GM23338 (cell line): ENCODE measurements at regions not wholly inside any gene's neighbourhood (a gene's known extent, or its start where the extent isn't known, plus 50 kb on each side); places are given as distances from the start of the nearest gene placed in this dataset.

ENCODE experiments used
- ATAC-seq: fragments of 200-7000 bp; cut with Tn5 transposase; 3 replicates; pipeline ENCODE4 v1.9.1; 2020
- DNase-seq: peaks from one replicate; pipeline ENCODE4 v3.0.0-alpha.2; 2015; ENCODE audit warnings: low spot score
- H2AFZ ChIP-seq: fragments of 200-600 bp; sonication (generic); 2 replicates; pipeline ENCODE4 v1.8.0; 2016; ENCODE audit warnings: antibody characterized with exemption, mild to moderate bottlenecking, moderate library complexity
- H3F3A ChIP-seq: fragments of 200-600 bp; sonication (generic); replicated peaks from 2 replicates; pipeline ENCODE4 v1.8.0; 2017; ENCODE audit warnings: antibody characterized with exemption, mixed run types, low read depth
- H3K27ac ChIP-seq: fragments of 200-600 bp; sonication (generic); 2 replicates; pipeline ENCODE4 v1.6.1; 2016; ENCODE audit warnings: low read depth
- H3K27me3 ChIP-seq: fragments of 200-600 bp; sonication (generic); 2 replicates; pipeline ENCODE4 v1.8.0; 2016; ENCODE audit warnings: mild to moderate bottlenecking, mixed run types, moderate library complexity; ENCODE audit not compliant: insufficient read depth
- H3K36me3 ChIP-seq: fragments of 200-600 bp; sonication (generic); 2 replicates; pipeline ENCODE4 v1.8.0; 2016; ENCODE audit warnings: mild to moderate bottlenecking; ENCODE audit not compliant: insufficient read depth
- H3K4me1 ChIP-seq: fragments of 200-600 bp; sonication (generic); 2 replicates; pipeline ENCODE4 v1.8.0; 2016; ENCODE audit warnings: mild to moderate bottlenecking, moderate library complexity; ENCODE audit not compliant: insufficient read depth
- H3K4me2 ChIP-seq: fragments of 200-600 bp; sonication (generic); 2 replicates; pipeline ENCODE4 v1.7.1; 2017; ENCODE audit warnings: mixed run types
- H3K4me3 ChIP-seq: fragments of 200-600 bp; sonication (generic); 2 replicates; pipeline ENCODE4 v1.6.1; 2016; ENCODE audit warnings: mixed run types
- H3K79me2 ChIP-seq: fragments of 200-600 bp; sonication (generic); replicated peaks from 2 replicates; pipeline ENCODE4 v1.8.0; 2017; ENCODE audit warnings: mild to moderate bottlenecking; ENCODE audit not compliant: insufficient read depth
- H3K9me2 ChIP-seq: fragments of 200-600 bp; sonication (generic); 2 replicates; pipeline ENCODE4 v1.8.0; 2017; ENCODE audit not compliant: insufficient read depth
- H4K20me1 ChIP-seq: fragments of 200-600 bp; sonication (generic); replicated peaks from 2 replicates; pipeline ENCODE4 v1.8.0; 2017; ENCODE audit warnings: mild to moderate bottlenecking; ENCODE audit not compliant: insufficient read depth
- H3K27ac Mint-ChIP-seq: 2 replicates; pipeline ENCODE4 v1.8.0; 2020; ENCODE audit warnings: inconsistent platforms, mild to moderate bottlenecking, moderate library complexity, mixed read lengths
- H3K27me3 Mint-ChIP-seq: 3 replicates; pipeline ENCODE4 v1.8.0; 2022; ENCODE audit warnings: low read depth, mild to moderate bottlenecking, moderate library complexity, mixed read lengths, inconsistent platforms; ENCODE audit not compliant: insufficient read depth, poor library complexity
- H3K36me3 Mint-ChIP-seq: 3 replicates; pipeline ENCODE4 v1.8.0; 2021; ENCODE audit warnings: low read depth, mild to moderate bottlenecking, inconsistent platforms, moderate library complexity, mixed read lengths
- H3K4me1 Mint-ChIP-seq: 3 replicates; pipeline ENCODE4 v1.8.0; 2020; ENCODE audit warnings: mild to moderate bottlenecking, inconsistent platforms, mixed read lengths
- H3K4me3 Mint-ChIP-seq: 3 replicates; pipeline ENCODE4 v1.8.0; 2021; ENCODE audit warnings: moderate library complexity, mild to moderate bottlenecking, inconsistent platforms, mixed read lengths
- H3K9me3 Mint-ChIP-seq: 3 replicates; pipeline ENCODE4 v1.8.0; 2020; ENCODE audit warnings: moderate library complexity, mild to moderate bottlenecking, inconsistent platforms, mixed read lengths
- CREB1 ChIP-seq: fragments of 250-450 bp; sonication (Bioruptor Pico); IDR thresholded peaks from 2 replicates; pipeline ENCODE4 v1.5.0; 2020; ENCODE audit warnings: low read depth, mild to moderate bottlenecking, moderate library complexity
- CTCF ChIP-seq, 2 experiments: fragments of 200-600 bp in 1 of 2; sonication (generic) in 1 of 2; conservative IDR thresholded peaks; 2 replicates each; pipeline versions ENCODE4 v1.5.1 to v1.6.1; 2016 to 2017; ENCODE audit warnings: antibody characterized with exemption in 2 of 2, low read depth in 2 of 2, mild to moderate bottlenecking in 2 of 2, moderate library complexity in 1 of 2
- ETS1 ChIP-seq: IDR thresholded peaks from 2 replicates; pipeline ENCODE4 v1.6.1; 2016; ENCODE audit warnings: antibody characterized with exemption
- EZH2 ChIP-seq: fragments of 200-600 bp; sonication (generic); IDR thresholded peaks from one replicate; pipeline ENCODE4 v1.8.0; 2017; ENCODE audit warnings: antibody characterized with exemption, mild to moderate bottlenecking, low read depth; ENCODE audit not compliant: unreplicated experiment
- EZH2phosphoT487 ChIP-seq: fragments of 200-600 bp; sonication (generic); IDR thresholded peaks from one replicate; pipeline ENCODE4 v1.8.1; 2018; ENCODE audit warnings: antibody characterized with exemption; ENCODE audit not compliant: unreplicated experiment
- JUNB ChIP-seq: IDR thresholded peaks from one replicate; pipeline ENCODE4 v1.6.1; 2016; ENCODE audit warnings: antibody characterized with exemption; ENCODE audit not compliant: unreplicated experiment
- NANOG ChIP-seq: IDR thresholded peaks from 2 replicates; pipeline ENCODE4 v1.6.1; 2016; ENCODE audit warnings: antibody characterized with exemption, borderline replicate concordance
- POLR2AphosphoS5 ChIP-seq: IDR thresholded peaks from 2 replicates; pipeline ENCODE4 v1.6.1; 2016; ENCODE audit warnings: antibody characterized with exemption, low read depth
- REST ChIP-seq: IDR thresholded peaks from one replicate; pipeline ENCODE4 v1.6.1; 2018; ENCODE audit warnings: antibody characterized with exemption; ENCODE audit not compliant: unreplicated experiment
- STAT1 ChIP-seq: IDR thresholded peaks from one replicate; pipeline ENCODE4 v1.6.1; 2016; ENCODE audit warnings: antibody characterized with exemption; ENCODE audit not compliant: unreplicated experiment
- ZNF114 ChIP-seq: fragments of 250-450 bp; sonication (Bioruptor Pico); IDR thresholded peaks from 2 replicates; pipeline ENCODE4 v1.5.0; 2020; ENCODE audit warnings: mild to moderate bottlenecking, moderate library complexity
- ZNF331 ChIP-seq: fragments of 250-450 bp; sonication (Bioruptor Pico); IDR thresholded peaks from 2 replicates; pipeline ENCODE4 v1.5.0; 2020; ENCODE audit warnings: low read depth, mild to moderate bottlenecking, moderate library complexity
- ZNF462 ChIP-seq: fragments of 250-450 bp; sonication (Bioruptor Pico); IDR thresholded peaks from 2 replicates; pipeline ENCODE4 v1.5.0; 2020; ENCODE audit warnings: mild to moderate bottlenecking, moderate library complexity

DNA sequence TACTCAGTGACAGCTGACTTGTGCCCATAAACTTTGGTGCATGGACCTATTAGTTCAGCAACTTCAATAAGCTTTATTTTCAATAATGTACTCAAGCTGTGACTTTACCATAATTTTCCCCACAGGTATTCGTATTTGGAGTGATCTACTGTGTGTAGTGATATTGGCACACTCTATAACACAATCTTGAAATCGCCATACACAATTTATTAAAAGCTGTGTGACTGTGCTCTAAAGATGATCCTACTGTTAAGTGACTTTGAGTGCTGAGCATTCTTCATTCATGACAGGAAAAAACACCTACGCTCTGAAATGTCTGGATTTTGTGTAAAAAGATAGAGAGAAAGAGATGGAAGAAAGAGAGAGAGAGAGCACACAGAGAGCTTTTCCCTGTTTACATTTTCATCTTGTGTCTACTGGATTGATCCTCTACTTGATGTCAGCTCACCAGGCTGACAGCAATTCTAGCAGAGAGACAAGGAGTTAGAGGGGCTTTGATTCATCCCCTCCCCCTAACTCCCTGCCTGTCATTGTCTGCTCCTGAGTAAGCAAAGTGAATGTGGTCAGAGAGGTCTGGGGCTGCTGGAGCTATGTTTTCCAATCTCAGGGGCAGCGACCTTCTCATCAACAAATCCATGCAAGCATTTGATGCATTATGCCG is 538.7 kb upstream of the POU3F2 start:
- Histone ChIP-seq H3K79me2 (no peaks in the 10 kb centered on the region), H3F3A (no peaks in the 10 kb centered on the region), H3K9me2 (no peaks in the 10 kb centered on the region), H3K27ac (no peak overlapping the region), H3K36me3 (no peaks in the 10 kb centered on the region), H3K4me2 (peak overlapping the region; percentile 51; the same call in 1 of the 2 replicates), H4K20me1 (no peaks in the 10 kb centered on the region), H2AFZ (no peak overlapping the region), H3K4me3 (no peak overlapping the region), H3K4me1 (peaks cover 23% of the 10 kb centered on the region), H3K27me3 (no peaks in the 10 kb centered on the region)
- ATAC-seq (peak; percentile 77), DNase-seq (peak; percentile 18)
- Mint-ChIP-seq H3K27ac (peak overlapping the region; percentile 4; the same call in 1 of the 2 replicates), H3K27me3 (no peaks in the 10 kb centered on the region), H3K4me1 (peaks cover 22% of the 10 kb centered on the region), H3K4me3 (no peak overlapping the region), H3K9me3 (no peaks in the 10 kb centered on the region), H3K36me3 (no peaks in the 10 kb centered on the region)
- TF ChIP-seq ETS1 (no peak), CTCF (conservative IDR thresholded peaks at IDR 0.05; ENCODE audit: low read depth in 2 of 2) (no peak), ZNF331 (CRISPR knock-in tag) (no peak), POLR2AphosphoS5 (no peak), STAT1 (no peak), ZNF462 (CRISPR knock-in tag) (no peak), ZNF114 (CRISPR knock-in tag) (no peak), JUNB (no peak), CREB1 (no peak), NANOG (no peak), EZH2 (no peak), EZH2phosphoT487 (no peak), REST (no peak)
